ENCODE measurements at regions not wholly inside any gene's neighbourhood (a gene's known extent, or its start where the extent isn't known, plus 50 kb on each side); places are given as distances from the start of the nearest gene placed in this dataset.

- Histone ChIP-seq H3K9me3 (ENCODE audit: low read length) (no peaks in the 10 kb centered on the region), H2AFZ (ENCODE audit: low read length) (no peak overlapping the region), H3K4me1 (ENCODE audit: insufficient read depth, low read length) (no peaks in the 10 kb centered on the region), H3K27me3 (ENCODE audit: control insufficient read depth in 1 of 2, insufficient read depth in 2 of 2, low read length in 2 of 2) (no peaks in the 10 kb centered on the region), H3K9ac (ENCODE audit: insufficient read depth, low read depth, low read length) (no peak overlapping the region), H4K20me1 (ENCODE audit: insufficient read depth, low read length) (no peaks in the 10 kb centered on the region), H3K79me2 (ENCODE audit: insufficient read depth, low read length) (no peaks in the 10 kb centered on the region), H3K4me2 (ENCODE audit: low read depth, low read length) (no peak overlapping the region), H3K36me3 (replicated peaks in 1 of 2; ENCODE audit: control insufficient read depth in 1 of 2, insufficient read depth in 2 of 2, low read length in 2 of 2) (no peaks in the 10 kb centered on the region), H3K4me3 (replicated peaks in 1 of 3; ENCODE audit: insufficient read depth in 1 of 3, low read depth in 2 of 3, low read length in 3 of 3) (no peak overlapping the region), H3K27ac (ENCODE audit: extremely low read length, insufficient read depth, low read length) (no peak overlapping the region)
- ChIA-PET POLR2A (no interaction called here), CTCF (ENCODE audit: low intra/inter-chr PET ratio, low total read pairs) (no interaction called here)
- 88% methylated on average over 1 of the region's 1 CpG for WGBS (ENCODE audit: low lambda C conversion rate)
- intact Hi-C loops (cut with micrococcal nuclease; ENCODE audit: unreplicated experiment) (no loop called here), in situ Hi-C loops (cut with HindIII; ENCODE audit: extremely low pct_ligation_motif_present, low pct_unique_long_range_greater_than_20kb) (no loop called here)
- DNase-seq (ENCODE audit: low spot score) (no peak), ATAC-seq (no peak), FAIRE-seq (no peak)
- no TSS peak for BruUV-seq (replicated peaks)
- TF ChIP-seq ZNF839 (CRISPR knock-in tag; IDR thresholded peaks at IDR 0.05; ENCODE audit: borderline replicate concordance) = no peak
- no peak for TF ChIP-seq ZNF530 (CRISPR knock-in tag; IDR thresholded peaks at IDR 0.05; ENCODE audit: low read depth)
- no peak for TF ChIP-seq USF2 (IDR thresholded peaks at IDR 0.05; ENCODE audit: low read depth, low read length)
- TF ChIP-seq USF2 (CRISPR knock-in tag; IDR thresholded peaks at IDR 0.05; ENCODE audit: borderline replicate concordance) = no peak
- TF ChIP-seq ZNF253 (CRISPR knock-in tag; IDR thresholded peaks at IDR 0.05; ENCODE audit: borderline replicate concordance) = no peak
- TF ChIP-seq ZNF276 (CRISPR knock-in tag; IDR thresholded peaks at IDR 0.05; ENCODE audit: low read depth) = no peak
- TF ChIP-seq RFX1 (IDR thresholded peaks at IDR 0.05) = no peak
Observed at GRCh38 chr9:88721495-88722279, 186.7 kb downstream of the NXNL2 start.
